ENCODE measurements at regions not wholly inside any gene's neighbourhood (a gene's known extent, or its start where the extent isn't known, plus 50 kb on each side); places are given as distances from the start of the nearest gene placed in this dataset.

GRCh38 chr20:57888591-57888990 is 178.8 kb upstream of the PMEPA1 start:
- Histone ChIP-seq H3K4me3 (no peak overlapping the region), H3K4me1 (no peaks in the 10 kb centered on the region), H3K9me3 (no peaks in the 10 kb centered on the region), H3K27ac (no peak overlapping the region), H3K36me3 (no peaks in the 10 kb centered on the region), H3K27me3 (no peaks in the 10 kb centered on the region)
- no peak for TF ChIP-seq POLR2A (IDR thresholded peaks at IDR 0.05)
- TF ChIP-seq, protein P1, sequence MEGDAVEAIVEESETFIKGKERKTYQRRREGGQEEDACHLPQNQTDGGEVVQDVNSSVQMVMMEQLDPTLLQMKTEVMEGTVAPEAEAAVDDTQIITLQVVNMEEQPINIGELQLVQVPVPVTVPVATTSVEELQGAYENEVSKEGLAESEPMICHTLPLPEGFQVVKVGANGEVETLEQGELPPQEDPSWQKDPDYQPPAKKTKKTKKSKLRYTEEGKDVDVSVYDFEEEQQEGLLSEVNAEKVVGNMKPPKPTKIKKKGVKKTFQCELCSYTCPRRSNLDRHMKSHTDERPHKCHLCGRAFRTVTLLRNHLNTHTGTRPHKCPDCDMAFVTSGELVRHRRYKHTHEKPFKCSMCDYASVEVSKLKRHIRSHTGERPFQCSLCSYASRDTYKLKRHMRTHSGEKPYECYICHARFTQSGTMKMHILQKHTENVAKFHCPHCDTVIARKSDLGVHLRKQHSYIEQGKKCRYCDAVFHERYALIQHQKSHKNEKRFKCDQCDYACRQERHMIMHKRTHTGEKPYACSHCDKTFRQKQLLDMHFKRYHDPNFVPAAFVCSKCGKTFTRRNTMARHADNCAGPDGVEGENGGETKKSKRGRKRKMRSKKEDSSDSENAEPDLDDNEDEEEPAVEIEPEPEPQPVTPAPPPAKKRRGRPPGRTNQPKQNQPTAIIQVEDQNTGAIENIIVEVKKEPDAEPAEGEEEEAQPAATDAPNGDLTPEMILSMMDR (IDR thresholded peaks at IDR 0.05), result no peak
- DNase-seq, result no peak
- intact Hi-C loops (cut with DNase I; ENCODE audit: low total_unique reads), result no loop called here

DNA sequence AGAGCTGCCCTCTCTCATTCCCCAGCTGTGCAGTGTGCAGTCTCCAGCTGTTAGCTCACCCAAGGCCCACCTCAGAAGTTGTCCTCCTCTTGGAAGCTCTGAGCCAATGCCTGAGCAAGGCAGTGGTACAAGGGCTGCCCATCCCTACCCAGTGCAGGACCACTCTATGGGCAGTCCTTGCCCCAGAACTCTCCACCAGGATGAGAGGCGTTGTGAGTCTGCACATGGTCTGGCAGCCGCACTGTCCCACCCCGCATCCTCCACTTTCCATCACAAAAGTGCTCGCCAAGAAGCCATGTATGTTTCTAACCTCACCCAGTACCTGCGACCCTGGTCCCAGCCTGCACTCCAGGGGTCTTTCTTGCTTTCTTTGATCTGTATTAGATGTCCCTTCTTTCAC is 175.1 kb upstream of the PMEPA1 start:
- Histone ChIP-seq H3K27ac (no peak overlapping the region), H3K4me1 (no peaks in the 10 kb centered on the region), H3K9me3 (no peaks in the 10 kb centered on the region), H3K4me3 (no peak overlapping the region), H3K27me3 (no peaks in the 10 kb centered on the region), H3K36me3 (no peaks in the 10 kb centered on the region)
- DNase-seq, result no peak
- intact Hi-C loops (cut with DNase I; ENCODE audit: low total_unique reads), result no loop called here
- TF ChIP-seq POLR2A (IDR thresholded peaks at IDR 0.05), result no peak
- TF ChIP-seq, protein P1 (IDR thresholded peaks at IDR 0.05), result no peak

GRCh38 chr20:57883761-57884160 is 173.9 kb upstream of the PMEPA1 start:
- no peak for DNase-seq
- intact Hi-C loops (cut with DNase I; ENCODE audit: low total_unique reads), result no loop called here

DNA sequence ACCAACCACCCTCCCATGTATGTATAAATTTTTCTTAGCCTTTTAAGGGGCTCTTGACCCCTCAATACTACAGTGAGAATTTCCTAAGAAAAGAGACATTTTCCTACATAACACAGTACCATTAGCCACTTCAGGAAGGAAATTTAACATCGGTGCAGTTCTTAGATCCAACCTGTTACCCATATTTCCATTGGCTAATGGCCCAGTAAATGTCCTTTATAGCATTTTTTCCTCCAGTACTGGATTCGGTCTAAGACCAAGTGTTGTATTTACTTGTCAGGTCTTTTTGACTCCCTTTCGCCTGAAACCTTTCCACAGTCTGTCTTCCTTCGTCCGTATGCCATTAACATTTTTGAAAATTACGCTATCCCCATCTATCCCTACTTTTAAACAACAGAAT is 173.4 kb upstream of the PMEPA1 start:
- no peak overlapping the region for H3K4me3 ChIP-seq
- H3K36me3 ChIP-seq, result no peaks in the 10 kb centered on the region
- no peaks in the 10 kb centered on the region for H3K4me1 ChIP-seq
- TF ChIP-seq, protein P1 (IDR thresholded peaks at IDR 0.05), result no peak
- TF ChIP-seq POLR2A (IDR thresholded peaks at IDR 0.05), result no peak
- intact Hi-C loops (cut with DNase I; ENCODE audit: low total_unique reads), result no loop called here
- H3K9me3 ChIP-seq, result no peaks in the 10 kb centered on the region
- no peak for DNase-seq
- no peak overlapping the region for H3K27ac ChIP-seq
- H3K27me3 ChIP-seq, result no peaks in the 10 kb centered on the region

More at GRCh38 chr20:57883761-57884160, 173.9 kb upstream of the PMEPA1 start:
- Histone ChIP-seq H3K27ac (no peak overlapping the region), H3K36me3 (no peaks in the 10 kb centered on the region), H3K27me3 (no peaks in the 10 kb centered on the region), H3K4me3 (no peak overlapping the region), H3K9me3 (no peaks in the 10 kb centered on the region), H3K4me1 (no peaks in the 10 kb centered on the region)
- TF ChIP-seq, protein P1 (IDR thresholded peaks at IDR 0.05), result no peak
- TF ChIP-seq POLR2A (IDR thresholded peaks at IDR 0.05), result no peak

DNA sequence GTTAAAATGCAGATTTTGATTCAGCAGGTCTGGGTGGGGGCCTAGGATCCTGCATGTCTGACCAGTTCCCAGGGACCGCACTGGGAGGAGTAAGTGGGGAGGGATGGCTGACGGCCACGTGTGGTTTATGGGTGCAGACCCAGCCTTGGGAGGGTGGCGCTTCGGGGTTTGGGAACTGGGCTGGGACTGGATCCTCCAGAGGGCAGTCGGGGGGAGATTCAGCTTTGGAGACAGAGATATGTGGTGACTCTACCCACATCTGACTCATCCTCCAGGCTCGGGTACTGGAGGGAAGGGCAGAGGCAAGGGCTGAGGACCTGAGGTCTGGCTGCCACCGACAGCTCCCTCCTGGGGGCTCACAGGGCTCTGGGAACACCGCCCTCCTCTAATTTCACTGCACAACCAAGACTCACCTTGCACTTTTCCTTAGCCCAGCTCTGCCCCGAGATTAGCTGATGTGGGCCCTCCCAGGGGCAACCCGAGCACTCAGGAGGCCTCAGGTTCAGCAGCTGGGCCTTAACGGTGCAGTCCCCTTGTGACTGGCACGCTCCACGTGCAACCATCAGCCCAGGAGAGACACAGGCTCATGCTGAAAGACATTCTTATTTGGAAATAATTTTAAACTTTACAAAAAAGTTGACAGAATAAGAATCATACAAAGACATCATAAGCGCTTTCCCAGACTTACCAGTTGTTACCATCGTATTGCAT is 172.8 kb upstream of the PMEPA1 start:
- no peak for TF ChIP-seq POLR2A (IDR thresholded peaks at IDR 0.05)
- TF ChIP-seq, protein P1 (IDR thresholded peaks at IDR 0.05), result no peak
- intact Hi-C loops (cut with DNase I; ENCODE audit: low total_unique reads), result no loop called here
- H3K4me3 ChIP-seq, result no peak overlapping the region

More for the DNA sequence above, 172.8 kb upstream of the PMEPA1 start:
- H3K4me1 ChIP-seq, result no peaks in the 10 kb centered on the region
- no peaks in the 10 kb centered on the region for H3K9me3 ChIP-seq
- H3K36me3 ChIP-seq, result no peaks in the 10 kb centered on the region
- H3K27ac ChIP-seq, result no peak overlapping the region
- no peak for DNase-seq
- no peaks in the 10 kb centered on the region for H3K27me3 ChIP-seq

Data from uterus (tissue), 3 donors.